GM18508 (cell line): ENCODE measurements at regions not wholly inside any gene's neighbourhood (a gene's known extent, or its start where the extent isn't known, plus 50 kb on each side); places are given as distances from the start of the nearest gene placed in this dataset.
A peak's percentile ranks its signal among the peaks of the same experiment; 100 is the strongest.
"Not testable (repeated sequence)": the region's sequence is repeated elsewhere in the genome, so short reads cannot be mapped to it uniquely, and the experiment has no call there.

Experiments
- ATAC-seq: cut with Tn5 transposase; IDR thresholded peaks from one replicate; pipeline ENCODE4 v1.9.1; 2021; ENCODE audit warnings: moderate number of reproducible peaks; ENCODE audit not compliant: insufficient read depth, unreplicated experiment

DNA sequence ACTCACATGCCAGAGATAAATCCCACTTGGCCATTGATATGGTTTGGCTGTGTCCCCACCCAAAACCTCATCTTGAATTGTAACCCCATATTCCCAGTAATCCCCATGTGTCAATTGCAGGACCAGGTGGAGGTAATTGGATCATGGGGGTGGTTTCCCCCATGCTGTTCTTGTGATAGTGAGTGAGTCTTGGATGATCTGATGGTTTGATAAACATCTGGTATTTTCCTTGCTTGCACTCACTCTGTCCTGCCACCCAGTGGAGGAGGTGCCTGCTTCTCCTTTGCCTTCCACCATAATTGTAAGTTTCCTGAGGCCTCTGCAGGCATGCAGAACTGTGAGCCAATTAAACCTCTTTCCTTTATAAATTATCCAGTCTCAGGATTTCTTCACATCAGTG, 50.4 kb upstream of the B3GAT2 start:
- ATAC-seq = not testable (repeated sequence)

DNA sequence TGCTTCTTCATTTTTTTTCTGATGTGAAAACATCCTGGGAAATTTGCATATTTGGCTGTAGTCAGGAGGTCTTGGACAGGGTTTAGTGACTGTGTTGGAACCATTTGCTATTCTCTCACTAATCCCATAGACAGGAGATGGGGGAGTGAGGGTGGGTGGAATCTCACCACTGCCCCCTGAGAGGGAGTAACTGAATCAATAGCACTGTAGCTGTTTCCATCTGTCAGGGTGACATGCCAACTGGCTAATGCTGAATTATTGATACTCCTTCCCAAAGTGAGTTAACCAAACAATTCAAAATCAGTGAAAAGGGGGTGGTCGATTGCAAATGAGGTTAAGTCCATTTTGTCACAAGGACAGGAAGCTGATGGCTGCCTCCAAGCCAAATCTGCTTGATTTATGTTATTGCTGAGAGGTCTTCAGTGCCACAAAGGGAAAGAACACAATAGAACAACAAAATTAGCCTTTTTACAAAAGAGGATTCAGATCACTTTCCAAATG, 55.1 kb upstream of the B3GAT2 start:
- no peak for ATAC-seq

DNA sequence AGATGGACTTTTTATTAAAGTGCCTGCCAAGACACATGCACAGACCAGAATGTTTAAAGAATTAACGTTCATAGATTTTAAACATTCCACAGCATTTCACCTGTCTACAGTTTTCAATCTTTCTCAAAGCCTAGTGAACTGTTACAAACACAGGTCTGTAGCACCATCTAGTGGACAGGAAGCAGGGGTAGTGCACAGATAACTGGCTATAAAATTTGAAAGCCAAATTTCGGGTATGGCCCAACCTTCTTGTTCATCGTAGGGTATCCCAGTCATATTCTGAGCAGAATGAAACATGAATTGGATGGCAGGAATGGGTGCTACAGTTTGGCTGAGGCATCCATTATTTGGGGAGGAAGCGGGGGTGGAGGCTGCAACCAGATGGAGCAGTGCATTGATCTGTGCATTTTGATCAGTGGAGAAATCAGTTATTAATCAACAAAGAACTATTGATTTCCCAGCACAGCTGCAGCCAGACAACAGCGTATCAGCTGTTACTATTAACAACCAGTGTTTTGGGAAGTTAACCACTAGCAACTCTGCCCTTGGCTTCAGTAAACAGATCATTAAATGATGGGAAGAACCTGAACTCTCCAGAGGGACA, 56.1 kb upstream of the B3GAT2 start:
- peak; percentile 74 for ATAC-seq

DNA sequence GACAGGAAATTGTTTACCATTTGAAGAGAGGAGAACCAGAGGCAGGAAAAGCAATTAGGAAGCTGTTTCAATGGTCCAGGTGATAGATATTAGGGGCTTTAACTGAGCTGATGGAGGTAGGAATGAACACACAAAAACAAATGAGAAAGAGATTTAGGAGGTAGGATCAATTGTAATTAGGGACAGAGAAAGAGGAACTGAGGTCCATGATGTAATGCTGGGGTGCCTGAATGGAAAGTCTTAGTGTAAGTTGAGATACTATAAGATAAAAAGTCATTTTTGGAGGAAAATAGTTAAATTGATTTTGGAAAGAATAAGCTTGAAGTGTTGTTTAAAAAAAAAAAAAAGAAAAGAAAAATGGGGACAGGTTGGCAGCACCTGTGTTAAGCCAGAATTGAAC, 58.5 kb upstream of the B3GAT2 start:
- ATAC-seq = no peak

DNA sequence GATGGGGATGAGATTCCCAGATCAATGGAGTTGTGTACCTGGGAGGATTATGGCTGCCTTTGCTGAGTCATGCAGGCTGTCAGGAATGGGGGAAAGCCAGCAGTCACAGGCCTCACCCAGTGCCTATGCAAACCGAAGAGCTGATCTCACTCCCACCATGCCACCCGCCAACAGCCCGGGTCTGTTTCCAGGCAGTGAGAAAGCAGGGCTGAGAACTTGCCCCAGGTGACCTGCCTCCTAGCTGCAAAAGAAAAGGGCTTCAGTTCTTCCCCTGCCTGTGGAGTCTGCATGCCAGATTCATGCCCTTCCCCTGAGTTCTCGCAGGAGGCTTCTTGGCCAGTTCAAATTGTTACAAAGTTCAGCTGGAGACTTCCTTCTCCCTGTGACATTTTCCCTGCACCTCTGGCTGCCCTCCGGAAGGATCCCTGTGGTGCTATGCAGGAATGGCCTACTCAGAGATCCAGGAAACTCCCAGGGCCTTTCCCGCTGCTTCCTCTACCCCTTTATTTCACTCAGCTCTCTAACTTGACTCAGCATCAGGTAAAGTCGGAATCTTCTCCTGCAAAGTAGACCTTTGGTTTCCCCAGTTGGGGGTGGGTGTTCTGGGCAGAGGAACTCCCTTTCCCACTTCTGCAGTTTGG, 71.5 kb upstream of the B3GAT2 start:
- no peak for ATAC-seq

DNA sequence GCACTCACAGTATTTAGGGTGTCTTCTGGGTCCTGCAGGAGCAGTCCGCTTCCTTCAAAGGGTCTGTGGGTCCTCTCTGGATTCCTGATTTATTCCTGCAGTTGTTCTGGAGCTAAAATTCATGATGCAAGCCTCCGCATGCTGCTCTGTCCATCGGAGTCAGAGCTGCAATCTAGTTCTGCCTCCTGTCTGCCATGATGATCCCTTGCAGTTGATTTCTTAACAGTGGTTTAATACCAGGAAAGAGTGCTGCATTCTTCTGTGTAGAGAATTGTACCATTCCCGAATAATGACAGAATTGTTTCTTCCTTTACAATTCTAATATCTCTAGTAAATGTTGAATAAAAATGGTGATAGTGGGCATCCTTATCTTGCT, 72.0 kb upstream of the B3GAT2 start:
- ATAC-seq = no peak

DNA sequence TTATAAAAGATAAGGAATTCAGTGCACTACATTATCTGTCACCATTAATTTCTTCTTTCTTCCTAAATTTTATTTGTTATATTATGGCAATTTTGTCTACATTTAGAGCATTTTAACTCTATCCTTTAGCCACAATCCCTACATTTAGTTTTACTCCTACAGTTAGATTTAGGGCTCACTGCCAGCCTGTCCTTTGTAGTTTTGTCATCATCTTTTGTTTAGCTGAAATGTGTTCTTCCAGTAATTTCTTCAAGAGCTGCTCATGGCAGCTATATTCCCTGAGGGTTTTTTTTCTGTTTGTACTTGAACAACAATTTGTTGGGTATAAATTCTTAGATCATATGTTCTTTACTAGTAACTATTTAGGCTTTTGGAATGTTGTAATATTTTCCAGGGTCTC, 72.7 kb upstream of the B3GAT2 start:
- no peak for ATAC-seq

DNA sequence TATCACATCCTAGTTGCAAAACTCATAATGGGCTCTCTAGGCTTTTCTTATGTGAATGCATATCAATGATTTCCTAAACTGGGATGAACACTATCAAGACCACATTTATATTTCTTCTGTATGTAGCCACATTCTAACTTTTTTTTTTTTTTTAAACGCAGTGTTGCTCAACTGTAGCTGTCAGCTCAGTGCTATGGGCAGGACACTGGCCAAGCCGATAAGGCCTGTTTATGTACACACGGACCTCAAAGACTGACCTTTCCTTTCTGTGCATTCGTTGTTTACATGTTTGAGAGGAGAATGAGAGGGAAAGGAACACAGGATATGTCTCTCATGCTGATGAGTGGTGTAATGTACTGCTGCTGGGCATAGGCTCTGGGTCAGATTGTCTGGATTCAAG, 75.1 kb upstream of the B3GAT2 start:
- ATAC-seq = no peak

DNA sequence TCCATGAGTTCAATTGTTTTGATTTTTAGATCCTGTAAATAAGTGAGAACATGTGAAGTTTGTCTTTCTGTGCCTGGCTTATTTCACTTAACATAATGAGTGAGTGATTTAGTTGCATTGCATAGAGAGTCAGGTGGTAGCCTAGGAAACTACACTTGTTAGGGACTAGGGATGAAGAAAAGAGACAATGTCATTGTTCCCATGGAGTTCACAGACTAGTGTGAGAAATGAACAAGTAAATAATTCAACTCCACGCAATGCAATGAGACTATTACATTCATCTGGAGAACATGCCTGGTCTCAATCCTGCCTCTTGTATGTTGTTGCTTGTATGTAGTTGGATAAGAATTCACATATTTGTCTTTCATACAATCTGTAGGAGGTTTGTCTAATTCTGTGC, 76.3 kb upstream of the B3GAT2 start:
- ATAC-seq = no peak

DNA sequence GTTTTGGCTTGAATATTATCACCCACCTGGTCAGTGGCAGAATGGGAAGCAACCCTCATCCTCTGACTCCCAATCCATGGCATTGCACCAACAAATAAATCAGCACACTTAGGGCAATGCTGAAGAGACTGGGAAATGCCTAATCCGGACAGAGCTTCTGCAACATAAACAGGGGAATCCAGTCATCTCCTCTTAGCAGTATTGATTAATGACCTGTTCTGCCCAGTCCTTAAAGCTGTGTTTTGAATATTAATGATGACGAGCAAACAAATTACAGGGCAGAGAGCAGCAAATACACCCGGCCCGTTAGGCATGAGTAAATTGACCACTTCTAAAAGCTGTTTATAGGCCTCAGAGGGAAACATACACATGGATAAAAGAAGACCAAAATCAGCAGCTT, 77.0 kb upstream of the B3GAT2 start:
- no peak for ATAC-seq

DNA sequence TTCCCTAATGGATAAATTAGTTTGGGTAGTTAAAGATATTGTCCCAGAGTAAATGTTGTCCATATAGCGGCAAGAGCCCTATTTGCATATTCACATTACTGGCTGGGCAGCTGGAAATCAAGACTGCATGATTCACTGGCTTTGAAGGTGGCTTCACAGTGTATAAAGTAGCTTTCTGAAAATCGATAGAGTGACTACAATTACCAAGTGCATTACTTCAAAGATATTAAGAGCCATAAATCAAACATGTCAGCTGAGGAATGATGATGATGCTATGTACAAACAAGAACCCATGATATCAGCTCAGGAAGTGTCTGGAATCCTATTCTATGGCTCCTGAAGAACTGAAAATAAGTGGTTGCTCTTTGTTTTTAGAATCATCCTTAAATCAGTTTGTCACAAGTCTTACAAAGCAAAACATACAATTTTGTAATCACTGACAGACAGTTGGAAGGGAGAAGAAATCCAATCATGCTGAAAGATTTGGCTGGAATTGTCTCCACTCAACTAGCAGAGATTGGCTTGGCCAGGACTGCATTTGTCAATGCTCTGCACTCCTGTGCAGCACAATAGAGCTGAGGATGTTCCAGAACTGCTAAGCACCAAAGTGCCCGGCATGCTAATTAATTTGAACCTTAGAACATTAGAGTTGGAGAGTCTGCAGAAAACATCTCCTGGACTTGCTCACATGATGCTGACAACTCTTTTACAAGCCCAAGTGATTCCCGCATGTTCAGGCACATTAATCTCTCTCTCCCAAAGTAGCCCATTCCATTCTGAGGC, 77.9 kb upstream of the B3GAT2 start:
- no peak for ATAC-seq

DNA sequence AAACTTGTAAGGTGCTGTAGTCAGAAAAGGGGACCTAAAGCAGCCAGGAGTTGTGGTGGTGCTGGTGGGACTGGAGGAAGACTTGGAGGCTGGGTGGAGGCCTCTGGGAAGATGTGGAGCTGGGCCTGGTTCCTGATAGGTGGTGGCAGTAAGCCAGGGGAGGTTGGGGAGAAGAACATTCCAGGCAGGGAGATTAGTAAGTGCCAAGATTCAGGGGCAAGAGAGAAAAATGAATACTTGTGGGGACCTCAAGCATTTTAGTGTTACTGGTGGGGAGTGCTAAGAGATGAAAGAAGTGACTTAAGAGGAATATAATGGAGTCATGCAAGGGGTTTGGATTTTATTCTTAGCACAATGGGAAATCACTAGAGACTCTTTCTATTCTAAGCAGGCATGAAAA, 79.0 kb upstream of the B3GAT2 start:
- no peak for ATAC-seq

DNA sequence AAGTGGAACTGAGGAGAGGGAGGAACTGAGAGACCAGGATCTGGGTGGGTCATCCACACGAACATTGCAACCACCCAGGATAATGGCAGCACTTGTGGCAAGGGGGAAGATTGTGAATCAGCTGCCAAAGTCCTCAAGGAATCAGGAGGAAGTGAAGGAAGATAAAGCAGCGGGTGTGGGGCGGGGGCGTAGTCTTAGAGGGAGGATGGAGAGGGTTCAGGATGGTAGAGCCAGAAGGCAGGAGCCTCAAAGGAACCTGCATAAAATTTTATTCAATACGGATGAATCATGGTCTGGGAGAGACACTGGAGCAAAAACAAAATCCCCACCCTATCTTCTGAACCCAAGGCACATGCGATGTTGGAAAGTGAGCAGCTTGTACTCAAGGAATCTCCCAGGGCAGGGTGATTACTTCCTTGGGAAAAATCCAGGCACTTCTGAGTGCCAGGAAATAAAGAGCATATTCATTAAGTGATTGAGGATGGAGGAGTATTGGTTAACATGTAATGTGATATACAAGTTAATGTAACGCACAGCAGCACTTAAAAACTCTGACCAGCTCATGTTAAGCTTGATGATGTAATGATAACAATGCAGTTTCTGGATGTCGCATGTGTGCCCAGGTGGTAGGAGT, 82.0 kb upstream of the B3GAT2 start:
- no peak for ATAC-seq

DNA sequence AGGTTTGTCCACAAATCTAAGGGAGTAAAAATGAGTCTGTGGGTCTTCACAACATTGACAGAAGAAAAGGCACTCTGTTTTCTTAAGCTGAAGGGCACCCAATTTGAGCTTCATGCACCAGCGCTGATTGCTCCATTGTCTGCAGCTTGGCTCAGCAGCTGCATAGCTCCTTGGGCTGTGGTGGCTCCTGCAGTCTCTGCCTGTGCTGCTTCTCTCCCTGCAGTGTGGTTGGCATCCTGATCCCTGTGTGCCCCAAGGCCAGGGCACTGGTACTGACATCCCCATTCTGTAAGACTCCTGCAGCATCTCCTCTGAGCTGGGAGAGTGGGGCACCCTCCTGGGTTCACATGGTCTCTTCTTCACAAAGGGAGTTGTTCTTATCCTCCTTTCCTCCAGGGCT, 83.2 kb upstream of the B3GAT2 start:
- ATAC-seq = no peak

DNA sequence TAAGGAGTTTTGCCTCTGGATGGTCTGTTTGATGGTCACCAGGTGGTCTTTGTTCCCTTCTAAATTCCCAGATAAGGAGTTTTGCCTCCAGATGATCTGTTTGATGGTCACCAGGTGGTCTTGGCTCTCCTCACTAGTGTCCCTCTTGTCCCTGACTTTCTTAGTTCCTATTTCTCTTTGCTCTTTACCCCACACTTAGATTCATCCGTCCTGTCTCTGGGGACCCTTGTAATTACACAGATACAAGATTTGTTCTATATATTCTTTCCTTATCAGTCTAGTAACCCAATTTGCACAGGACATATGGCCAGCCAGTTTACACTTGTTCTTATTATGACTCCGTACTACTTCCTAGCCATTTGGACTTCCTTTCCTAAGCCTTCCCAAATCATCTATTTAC, 84.0 kb upstream of the B3GAT2 start:
- ATAC-seq = no peak

DNA sequence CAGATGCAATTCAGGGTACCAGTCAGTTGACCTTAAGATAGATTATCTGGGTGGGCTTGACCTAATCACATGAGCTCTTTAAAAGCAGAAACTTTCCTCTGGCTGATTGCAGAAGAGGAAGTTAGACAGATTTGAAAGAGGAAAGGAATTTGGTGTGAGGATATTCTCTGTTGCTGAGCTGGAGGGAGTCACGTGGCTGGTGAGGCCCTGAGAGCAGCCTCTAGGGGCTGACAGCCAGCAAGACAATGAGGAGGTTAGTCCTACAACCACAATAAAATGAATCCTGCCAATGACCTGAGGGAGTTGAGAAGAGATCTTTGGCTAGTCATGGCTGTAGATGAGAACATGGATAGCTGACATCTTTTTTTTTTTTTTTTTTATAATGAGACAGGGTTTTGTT, 87.0 kb upstream of the B3GAT2 start:
- ATAC-seq = no peak

DNA sequence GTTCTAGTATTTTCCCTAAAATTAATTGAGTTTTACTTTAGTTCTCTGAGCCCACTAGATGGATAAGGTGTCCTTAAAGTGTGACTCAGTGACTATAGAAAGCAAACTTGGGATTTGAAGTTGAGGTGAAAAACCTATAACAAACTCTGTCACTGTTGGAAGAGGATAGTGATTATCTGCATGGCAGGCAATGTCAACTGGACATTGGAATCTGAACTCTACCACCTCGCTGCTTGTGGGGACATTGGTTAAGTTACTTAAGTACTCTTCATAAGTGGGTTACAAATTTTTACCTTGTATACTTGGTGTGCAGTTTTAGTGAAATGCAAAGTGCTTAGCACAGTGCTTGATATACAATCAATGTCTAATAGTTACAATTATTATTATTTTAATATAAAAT, 87.9 kb upstream of the B3GAT2 start:
- no peak for ATAC-seq

DNA sequence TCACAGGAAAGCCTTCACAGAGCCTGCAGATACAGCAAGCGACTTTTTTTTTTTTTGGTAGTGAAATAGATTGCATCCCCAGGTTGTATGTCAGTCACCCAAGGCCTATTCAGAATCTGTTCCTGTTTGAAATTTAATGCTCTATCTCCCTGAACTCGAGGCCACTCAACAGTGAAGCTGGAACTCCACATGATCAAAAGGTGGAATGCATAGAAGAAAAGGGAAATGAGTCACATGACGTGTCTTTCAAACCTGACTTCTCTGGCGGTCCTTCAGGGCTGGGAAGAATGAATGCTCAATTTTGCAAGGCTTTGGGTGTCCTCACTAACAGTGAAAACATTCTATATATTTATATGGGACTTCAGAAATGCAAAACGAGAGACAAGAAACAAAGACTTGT, 88.4 kb upstream of the B3GAT2 start:
- no peak for ATAC-seq

DNA sequence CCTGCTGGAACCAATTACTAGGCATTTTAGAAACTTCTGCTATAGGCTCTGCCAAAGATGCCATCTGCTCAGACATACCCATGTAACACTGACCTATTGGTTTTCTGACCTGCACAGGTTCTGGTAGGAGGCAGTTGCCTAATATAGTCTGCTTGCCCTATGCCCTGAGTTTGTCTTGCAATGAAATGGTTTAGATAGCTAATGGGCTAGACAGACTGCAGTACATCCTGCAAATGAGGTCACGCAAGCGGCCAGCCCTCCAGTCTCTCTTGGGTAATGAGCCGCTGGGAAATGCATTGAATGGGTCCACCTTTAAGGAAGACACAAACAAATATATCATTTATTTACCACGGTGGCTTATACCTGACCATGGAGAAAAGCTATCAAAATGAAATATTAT, 90.6 kb upstream of the B3GAT2 start:
- no peak for ATAC-seq

DNA sequence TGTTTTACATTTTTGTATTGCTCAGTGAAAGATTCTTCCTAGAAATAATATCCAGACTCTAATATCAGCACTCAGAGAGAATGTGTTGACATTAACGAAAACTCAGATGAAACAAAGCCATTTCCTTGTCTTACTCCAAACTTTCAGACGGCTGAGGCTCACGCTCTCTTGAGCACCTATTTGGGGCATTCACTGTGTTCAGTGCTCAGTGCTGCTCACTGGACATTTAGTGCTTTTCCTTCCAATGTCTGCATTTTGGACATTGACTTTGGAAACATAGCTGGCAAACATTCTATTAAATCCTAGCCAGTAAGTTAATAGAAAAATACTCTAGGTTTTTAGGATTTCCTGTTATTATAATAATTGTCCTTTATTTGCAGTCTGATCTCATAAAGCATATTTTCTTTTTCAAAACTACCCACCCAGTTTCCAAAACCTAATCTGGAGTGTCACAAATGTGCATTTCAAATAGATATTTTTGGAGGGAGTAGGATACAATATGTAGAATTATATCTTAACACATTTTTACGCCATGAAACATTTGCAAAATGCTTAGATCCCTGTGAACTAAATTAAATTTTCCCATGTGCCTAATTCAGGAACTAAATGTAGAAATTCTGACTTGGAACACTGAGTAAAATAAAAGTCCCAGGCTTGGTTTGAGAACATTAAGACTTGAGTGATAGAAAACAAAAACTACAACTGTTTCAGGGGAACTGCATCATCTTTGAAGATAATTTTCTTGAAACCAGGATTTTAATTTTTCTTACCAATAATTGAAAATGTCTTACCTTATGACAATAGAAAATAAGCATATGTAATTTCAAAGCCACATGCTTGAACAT, 91.7 kb upstream of the B3GAT2 start:
- ATAC-seq = no peak
